GM18909 (cell line): ENCODE measurements at regions not wholly inside any gene's neighbourhood (a gene's known extent, or its start where the extent isn't known, plus 50 kb on each side); places are given as distances from the start of the nearest gene placed in this dataset.

Experiments used
- ATAC-seq: cut with Tn5 transposase; IDR thresholded peaks from one replicate; pipeline ENCODE4 v1.9.1; 2021; ENCODE audit warnings: mild to moderate bottlenecking; ENCODE audit not compliant: unreplicated experiment, poor library complexity

DNA sequence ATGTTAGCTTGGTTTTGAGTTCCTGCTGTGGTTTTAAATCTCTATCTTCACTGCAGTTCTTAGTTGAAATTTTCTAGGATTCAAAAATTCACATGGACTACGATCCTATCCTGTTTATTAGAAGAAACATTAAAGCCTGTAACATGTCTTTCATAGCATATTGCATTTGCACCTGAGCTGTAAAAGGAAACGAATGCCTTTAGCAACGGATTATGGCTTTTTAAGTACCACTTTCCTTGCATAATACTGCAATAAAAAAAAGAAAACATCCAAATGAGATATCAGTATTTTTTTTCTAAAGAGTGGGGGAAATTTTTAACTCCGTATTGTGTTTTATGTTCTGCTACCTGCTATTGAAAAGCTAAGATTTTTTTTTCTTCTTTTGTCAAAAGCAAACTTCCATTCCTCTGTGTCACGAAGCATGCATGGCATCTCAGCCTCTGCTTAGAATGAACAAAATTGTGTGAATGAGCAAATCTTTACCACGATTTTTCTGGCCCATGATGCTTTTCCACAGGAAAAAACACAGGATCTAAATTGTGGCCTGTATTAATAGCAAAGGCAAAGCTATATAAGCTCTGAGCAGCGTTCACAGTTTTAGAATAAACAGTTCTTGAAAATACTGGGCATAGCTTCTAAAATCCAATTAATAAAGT, 110.0 kb upstream of the CDIN1 start:
- ATAC-seq: no peak

DNA sequence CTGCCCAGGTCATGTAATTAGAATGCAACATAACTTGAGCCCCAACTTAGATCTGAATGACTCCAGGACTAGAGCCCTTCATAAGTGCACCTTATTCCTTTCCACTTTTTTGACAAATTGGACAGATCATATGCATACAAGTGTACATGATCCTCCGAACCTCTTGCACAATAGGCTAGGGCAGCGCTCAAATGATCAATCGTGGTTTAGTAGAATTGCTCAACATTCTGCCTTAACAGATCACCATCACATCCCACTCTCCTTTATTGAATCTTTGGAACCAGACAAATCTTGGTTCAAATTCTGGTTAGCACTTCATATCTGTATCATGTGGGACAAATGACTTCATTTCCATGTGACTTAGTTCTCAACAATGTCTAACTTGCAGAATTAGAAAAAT, 106.8 kb upstream of the CDIN1 start:
- ATAC-seq: no peak

DNA sequence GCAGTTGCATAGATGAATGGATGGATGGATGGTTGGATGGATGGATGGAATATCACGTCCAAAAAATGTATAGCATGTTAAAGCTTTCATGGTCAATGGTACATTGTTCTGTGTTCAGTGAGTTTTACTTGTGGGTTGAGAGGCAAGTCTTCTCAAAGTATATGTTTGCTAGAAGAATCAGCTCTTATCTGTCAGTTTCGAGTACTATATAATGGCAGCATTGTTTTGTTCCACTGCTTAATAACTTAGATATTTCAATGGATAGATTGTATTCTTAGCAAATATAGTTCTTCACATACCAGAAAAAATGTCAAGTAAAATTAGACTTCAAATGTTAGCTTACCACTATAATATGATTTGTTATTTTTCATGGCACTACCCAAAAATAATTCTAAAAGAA, 100.9 kb upstream of the CDIN1 start:
- no peak for ATAC-seq

DNA sequence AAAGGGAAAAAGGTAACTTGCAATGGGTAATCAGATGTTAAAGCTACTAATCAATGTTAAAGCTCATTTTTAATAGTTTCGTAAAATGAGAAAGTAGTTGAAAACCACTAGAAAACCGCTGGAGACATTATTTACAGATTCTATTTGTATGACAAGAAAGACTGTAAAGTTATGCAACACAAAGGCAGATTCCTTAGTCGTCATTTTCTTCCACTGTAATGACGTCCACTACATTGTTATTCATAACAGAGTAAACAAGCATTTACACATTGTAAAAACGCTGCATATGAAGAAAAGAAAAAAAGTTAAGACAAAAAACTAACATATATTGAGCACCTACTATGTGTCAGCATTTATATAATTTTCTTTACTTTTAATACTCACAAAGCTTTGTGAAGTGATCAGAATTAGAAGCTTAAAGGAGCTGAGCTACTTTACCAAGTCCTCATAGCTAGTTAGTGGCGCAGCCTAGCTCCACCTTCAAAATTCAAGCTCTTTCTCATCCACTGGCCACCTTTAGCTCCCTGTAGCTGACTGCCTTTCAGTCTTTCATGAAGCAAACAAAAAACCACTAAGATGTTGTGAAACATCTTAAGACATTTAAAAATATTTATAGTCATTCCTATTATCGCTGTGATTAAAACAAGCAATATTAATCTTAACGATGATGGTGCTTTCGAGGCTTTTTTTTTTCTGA, 100.1 kb upstream of the CDIN1 start:
- no peak for ATAC-seq

DNA sequence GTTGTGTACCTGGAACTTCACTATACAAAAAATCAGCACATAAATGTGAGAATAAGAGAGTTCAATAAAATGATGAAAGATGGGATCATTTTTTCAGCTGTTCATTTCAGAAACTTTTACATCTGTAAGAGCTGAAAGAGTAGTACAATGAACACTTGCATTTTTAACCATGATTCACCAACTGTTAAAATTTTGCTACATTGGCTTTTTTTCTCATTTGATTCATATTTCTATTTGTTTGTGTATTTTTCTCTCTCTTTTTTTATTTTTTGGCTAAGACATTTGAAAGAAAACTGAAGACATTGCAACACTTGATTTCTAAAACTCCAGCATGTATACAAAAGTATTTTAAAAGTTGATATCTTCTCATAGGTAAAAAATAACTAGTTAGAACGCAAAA, 98.3 kb upstream of the CDIN1 start:
- ATAC-seq: no peak

DNA sequence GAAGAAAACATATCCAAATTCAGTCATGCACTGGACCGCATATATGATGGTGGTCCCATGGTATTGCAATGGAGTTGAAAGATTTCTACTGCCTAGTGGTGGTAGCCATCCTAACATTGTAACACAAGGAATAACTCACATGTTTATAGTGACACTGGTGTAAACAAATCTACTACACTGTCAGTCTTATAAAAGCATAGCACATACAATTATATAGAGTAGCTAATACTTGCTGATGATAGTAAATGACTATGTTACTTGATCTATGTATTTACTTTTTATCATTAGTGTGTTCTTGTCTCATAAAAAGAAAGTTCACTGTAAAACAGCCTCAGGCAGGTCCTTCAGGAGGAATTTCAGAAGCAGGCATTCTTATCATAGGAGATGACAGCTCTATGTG, 96.0 kb upstream of the CDIN1 start:
- ATAC-seq: no peak

DNA sequence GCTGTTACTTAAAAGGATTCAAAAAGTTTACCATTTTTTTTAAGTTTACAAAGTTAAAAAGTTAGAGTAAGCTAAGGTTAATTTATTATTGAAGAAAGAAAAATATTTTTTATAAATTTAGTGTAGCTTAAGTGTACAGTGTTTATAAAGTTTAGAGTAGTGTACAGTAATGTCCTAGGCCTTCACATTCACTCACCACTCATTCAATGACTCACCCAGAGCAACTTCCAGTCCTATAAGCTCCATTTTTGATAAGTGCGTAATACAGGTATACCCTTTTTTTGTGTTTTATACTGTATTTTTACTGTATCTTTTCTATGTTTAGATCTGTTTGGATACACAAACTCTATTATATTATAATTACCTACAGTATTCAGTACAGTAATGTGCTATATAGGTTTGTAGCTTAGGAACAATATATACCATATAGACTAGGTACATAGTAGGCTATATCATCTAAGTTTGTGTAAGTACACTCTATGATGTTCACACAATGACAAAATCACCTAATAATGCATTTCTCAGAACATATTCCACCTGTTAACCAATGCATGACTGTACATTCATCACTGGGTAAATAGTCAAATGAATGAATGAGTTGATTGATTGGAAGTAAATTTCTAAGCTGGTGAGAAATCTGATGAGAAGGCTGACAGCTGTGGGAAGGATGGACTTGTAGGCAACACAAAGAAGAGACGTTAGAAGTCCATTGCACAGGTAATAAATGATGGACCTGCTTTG, 95.2 kb upstream of the CDIN1 start:
- ATAC-seq: no peak

DNA sequence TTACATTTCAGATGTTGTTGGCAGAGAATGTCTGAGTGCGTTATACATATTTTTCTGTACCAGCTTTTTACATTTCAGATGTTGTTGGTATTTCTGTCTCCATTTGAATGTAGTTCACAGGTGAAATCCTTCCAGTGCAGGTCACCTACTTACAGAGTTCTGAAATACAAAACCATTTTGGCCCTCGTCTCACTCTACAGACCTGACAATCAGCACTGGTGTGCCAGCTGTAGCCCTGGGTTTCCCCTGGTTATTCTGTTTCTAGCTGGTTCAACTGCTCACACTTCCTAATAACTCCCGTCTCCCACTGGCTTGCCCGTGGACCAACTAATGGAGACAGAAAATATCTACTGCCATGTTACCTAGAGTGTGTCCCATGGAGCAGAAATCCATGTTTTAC, 87.5 kb upstream of the CDIN1 start:
- ATAC-seq: no peak

DNA sequence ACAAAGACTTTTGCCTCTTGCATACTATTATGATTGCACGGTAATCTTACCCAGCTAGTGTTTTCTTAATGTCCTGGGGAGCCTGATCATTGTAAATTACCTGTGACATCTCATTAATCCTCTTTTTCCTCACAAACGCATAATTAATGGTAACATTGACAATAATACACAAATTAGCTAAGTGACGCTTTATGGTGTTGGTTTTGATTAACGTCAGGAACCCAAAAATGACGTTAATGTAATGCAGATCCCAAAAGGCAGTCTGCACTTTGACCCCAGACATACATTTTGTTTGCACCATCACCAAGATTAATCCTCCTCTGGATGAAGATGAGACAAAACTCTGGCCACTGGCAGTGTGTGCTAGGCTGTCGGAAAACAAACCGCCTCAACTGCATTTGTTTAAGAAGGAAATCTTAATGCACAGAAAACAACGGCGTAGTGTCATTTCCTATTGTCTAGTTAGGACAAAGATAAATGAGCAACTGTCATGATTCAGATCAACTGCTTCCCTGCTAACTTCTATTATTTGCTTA, 83.9 kb upstream of the CDIN1 start:
- no peak for ATAC-seq

DNA sequence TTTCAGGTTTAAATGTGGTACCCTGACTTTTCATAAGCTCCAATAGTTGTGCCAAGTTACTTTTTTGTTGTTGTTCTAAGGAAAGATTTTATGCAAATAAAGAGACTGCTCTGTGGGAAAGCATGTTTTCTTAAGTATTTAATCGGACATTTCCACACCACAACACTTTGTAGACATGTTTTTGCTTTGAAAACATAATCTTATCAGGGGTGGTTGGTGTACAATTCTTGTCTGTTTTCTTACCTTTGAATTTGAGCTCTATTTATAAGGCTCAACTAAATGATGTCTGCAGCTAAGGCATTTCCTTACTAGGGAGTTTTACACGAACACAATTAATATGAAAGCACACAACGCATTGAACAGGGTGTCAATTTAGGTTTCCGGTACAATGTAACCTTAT, 81.5 kb upstream of the CDIN1 start:
- ATAC-seq: no peak

DNA sequence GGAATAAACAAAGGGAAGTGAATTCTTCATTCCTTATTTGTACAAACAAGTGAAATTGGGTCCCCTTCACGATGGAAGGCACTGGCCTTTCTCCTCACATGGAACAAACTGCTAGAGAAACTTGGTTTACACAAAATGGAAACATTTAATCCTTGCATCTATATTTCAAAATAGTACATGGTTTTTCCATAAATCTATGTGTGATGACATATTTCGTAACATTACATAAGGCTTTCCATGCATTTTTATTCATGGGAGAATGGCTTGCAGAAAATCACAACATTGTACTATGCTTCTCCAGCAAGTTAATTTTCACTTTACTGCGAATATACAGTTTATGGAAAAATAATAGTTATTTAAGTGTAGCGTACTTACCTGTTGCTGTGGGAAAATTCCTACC, 81.0 kb upstream of the CDIN1 start:
- no peak for ATAC-seq

DNA sequence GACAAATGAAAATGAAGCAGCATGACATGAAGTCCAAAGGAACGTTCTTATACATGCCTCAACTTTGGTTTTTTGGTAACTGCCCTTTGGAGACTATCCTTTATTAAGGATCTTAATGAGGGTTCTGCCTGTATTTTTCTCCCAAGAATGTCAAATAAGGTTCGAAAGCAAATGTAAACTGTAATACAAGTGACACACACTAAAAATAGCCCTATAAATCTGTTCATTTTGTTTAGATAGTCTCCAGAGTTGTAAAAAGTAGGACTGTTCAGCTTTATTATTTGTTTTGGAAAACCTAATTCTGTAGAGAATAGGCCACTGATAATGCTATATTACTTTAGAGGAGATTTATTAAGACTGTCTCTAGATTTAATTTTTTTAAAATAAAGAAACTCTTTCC, 80.5 kb upstream of the CDIN1 start:
- no peak for ATAC-seq

DNA sequence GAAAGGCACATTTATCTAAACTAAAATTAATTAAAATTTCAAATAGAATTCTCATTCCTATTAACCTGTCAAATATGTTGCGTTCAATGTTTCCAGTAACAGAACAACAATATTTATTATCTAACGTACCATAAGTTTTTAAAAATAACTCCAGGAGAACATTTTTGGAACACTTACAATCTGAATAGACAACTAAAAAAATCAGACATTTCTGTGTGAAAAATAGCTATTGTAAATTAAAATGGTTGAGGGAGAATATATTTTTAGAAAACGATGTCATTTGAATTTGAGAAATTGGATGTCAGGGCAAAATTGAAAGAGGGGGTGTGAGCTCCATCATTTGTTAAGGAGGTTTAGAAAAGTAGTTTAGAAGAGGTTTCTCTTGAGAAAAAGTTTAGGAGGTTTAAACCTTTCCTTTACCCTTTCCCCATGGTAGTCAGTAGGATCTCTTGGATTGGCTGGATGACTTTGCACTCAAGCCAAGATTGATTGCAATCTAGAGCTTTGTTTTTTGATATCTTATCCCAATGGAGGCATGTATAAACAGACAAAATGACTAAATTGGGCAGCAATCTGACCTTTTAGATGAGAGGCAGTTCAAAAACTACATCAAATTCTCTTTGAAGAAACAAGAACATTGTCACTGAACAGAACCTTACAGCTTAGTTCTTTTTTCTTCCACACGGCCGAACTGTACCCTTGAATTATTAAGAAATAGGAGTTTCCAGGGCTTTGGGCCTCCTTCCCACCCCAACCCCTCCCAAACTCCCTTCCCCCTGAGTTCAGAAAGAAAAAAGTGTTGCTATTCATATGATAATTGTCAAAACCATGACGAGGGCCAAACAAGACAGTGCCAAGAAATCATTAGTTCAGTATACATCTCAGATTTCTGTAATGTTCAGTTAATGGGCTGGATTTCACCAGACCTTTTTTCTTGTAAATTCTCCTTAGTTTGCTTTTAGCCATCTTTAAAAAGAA, 79.7 kb upstream of the CDIN1 start:
- ATAC-seq: no peak

DNA sequence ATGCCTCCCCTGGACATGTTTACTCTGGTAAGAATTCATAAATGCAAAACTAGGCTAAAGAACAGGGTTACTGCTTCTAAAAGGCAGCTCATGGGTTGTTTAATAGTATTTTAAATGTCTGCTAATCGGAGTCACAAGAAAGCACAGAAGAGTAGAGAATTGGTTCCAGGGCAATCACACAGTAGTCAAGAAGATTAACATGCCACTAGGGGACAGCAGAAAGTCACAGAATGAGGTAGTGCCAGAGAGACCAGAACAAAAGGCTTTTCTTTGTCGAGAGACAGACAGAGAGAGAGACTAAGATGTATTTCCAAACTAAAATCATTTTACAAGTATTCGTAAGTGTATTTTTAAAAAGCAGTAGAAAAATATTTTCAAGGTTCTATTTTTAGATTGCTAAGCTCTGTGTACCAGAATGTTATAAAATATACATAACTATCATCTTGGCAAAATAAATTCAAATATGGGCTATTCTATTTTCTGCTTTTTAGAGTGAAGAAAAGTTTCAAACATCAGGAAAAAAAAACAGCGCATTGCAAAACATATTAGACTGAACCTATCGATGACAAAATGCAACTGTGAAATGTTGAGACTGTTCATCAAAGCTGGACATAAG, 78.3 kb upstream of the CDIN1 start:
- ATAC-seq: peak; percentile 82

DNA sequence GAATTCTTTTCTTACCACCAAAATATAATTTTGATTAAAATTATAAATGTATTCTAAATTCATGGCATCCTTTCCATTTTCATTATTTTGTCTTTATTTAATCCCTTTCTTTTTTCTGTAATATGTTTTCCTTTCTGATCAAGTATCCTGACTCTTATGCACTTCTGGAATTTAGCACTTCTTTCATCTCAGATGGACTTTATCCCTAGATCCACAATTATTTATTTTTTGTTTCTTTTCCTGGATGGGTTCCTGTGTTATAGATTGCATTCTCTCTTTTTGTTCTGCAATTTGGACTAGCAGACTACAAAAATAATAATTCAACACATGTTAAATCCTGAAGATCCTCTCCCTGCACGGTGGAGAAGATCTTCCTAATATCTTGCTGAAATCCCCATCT, 76.9 kb upstream of the CDIN1 start:
- ATAC-seq: no peak

DNA sequence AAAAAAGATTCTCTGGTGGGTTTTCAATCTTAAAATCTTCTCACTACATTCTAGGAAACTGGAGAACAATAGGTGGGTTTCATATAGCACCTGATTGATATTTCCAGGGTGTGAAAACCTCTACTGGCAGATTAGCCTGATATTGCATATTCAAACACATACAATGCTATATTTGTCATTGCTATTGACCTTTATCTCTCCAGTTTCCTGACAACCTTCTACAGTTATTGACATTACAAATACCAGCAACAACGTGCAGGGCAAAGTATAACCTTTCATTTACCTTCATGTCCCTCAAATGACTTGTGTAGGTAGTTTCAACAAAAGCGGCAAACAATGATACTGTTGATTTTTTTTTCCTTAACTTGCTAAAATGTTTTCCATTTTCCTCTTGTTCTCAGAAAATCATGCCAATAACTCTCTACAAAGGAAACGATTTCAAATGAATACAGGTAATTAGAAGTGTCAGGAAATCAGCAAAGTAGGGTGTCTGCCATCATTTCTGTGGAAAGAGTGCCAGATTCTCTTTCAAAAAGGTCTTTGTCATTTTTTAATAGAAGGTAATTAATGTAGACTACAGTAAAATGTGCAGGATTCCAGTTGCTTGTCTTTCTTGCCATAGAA, 72.6 kb upstream of the CDIN1 start:
- no peak for ATAC-seq

DNA sequence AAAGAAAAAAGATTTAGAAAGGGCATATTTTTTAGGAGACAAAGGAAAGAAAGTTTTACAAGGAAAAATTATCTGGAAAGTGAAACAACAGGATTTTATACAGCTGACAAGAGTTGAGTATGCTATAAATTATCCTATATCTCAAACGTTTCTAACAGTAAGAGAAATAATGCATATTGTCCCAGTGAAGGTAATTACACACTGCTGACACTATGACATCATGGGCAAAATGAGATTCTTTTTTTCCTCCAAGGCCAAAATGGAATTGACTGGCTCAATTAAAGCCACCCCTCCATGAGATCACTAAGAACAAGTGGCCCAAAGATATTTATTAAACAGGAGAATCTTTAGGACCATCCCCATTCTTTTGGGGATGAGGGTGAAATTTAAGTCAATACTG, 72.0 kb upstream of the CDIN1 start:
- ATAC-seq: no peak

DNA sequence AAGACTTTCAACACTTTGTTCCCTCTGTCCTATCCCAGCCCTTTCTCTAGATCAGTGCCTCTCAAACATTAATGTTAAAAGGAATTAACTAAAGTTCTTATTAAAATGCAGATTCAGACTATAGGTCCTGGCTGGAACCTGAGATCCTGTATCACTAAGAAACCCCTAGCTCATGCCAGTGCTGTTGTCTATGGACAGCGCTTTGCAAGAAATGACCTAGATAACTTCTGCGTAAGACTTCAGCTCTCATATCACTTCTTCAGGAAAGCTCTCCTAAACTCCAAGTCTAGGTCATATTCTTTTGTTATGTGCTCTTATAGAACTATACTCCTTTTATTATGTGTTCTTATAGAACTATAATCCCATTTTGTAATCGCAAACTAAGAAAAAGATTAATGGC, 67.8 kb upstream of the CDIN1 start:
- ATAC-seq: no peak

DNA sequence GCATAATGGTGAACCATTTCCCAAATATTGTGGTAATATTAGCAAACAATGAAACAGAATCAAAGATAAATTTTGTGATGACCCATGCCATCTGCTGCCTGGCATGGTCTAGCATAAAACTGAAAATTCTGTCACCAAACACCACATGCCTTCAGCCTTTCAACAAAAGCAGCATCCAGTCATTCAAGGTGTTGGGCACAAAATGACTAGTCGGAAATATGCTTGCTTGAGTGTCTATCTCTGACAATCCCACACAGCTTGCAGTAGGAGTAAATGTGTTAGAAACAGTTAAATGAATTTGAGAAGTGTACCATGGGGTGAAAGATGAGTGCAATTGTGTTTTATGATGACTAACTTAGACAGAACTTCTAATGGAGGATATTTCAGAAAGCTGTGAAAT, 61.7 kb upstream of the CDIN1 start:
- no peak for ATAC-seq
